Retinal pigment epithelial cell (primary cell): ENCODE measurements at regions not wholly inside any gene's neighbourhood (a gene's known extent, or its start where the extent isn't known, plus 50 kb on each side); places are given as distances from the start of the nearest gene placed in this dataset.

Source experiments
- DNase-seq: peaks from one replicate; pipeline ENCODE4 v3.0.0-alpha.2; 2010; ENCODE audit warnings: low read depth
- H3K4me3 ChIP-seq: 2 replicates; pipeline ENCODE4 v1.5.1; 2011; ENCODE audit warnings: mild to moderate bottlenecking, low read length, control low read depth, moderate library complexity
- TF ChIP-seq, protein P1 (sequence below): conservative IDR thresholded peaks from 2 replicates; pipeline ENCODE4 v1.5.1; 2011; ENCODE audit warnings: low read depth, low read length, control low read depth, inconsistent platforms

- TF ChIP-seq, protein P1, sequence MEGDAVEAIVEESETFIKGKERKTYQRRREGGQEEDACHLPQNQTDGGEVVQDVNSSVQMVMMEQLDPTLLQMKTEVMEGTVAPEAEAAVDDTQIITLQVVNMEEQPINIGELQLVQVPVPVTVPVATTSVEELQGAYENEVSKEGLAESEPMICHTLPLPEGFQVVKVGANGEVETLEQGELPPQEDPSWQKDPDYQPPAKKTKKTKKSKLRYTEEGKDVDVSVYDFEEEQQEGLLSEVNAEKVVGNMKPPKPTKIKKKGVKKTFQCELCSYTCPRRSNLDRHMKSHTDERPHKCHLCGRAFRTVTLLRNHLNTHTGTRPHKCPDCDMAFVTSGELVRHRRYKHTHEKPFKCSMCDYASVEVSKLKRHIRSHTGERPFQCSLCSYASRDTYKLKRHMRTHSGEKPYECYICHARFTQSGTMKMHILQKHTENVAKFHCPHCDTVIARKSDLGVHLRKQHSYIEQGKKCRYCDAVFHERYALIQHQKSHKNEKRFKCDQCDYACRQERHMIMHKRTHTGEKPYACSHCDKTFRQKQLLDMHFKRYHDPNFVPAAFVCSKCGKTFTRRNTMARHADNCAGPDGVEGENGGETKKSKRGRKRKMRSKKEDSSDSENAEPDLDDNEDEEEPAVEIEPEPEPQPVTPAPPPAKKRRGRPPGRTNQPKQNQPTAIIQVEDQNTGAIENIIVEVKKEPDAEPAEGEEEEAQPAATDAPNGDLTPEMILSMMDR, result no peak
- no peak for DNase-seq
- H3K4me3 ChIP-seq, result no peak overlapping the region
Observed at GRCh38 chr16:8247993-8248392, 342.3 kb downstream of the TMEM114 start.

GRCh38 chr16:8243981-8244380 is 346.3 kb downstream of the TMEM114 start:
- TF ChIP-seq, protein P1, result no peak
- H3K4me3 ChIP-seq, result no peak overlapping the region
- DNase-seq, result no peak

DNA sequence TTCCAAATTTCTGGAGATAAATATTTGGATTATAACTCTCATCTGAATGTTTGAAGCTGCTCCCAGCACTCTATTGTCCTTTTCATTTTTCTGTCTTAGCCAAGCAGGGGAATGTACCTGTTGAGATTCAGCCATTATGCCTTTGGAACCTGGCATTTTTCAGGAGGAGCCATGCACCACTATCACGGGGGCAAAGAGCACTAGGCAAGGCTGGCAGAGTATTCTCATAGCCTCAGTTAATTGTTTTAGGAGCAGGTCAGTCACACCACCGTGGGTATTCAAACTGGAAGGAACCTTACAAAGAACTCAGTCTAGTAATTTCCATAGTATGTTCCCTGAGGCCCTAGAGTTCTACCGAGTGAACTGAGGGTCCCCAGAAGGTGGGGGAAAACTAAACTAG is 348.9 kb downstream of the TMEM114 start:
- H3K4me3 ChIP-seq, result no peak overlapping the region
- DNase-seq, result no peak
- TF ChIP-seq, protein P1, result no peak

DNA sequence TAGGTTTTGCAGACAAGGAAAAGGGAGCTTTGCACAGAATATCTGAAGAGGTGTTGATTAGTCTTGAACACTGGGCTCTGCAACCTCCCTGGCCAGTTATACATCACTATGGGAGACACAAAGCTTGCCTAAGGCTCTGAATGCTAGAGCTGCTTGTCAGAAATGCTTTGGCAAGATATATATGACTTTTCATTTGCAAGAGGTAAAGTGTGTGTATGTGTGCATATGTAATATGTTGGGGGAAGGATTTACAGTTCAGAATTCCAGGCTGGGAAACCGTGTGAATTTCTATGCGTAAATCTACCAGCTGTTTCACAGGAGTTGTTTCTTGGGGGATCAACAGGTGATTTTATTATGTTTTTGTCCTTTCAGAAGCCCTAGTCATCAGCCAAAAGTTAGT is 350.9 kb downstream of the TMEM114 start:
- TF ChIP-seq, protein P1, result no peak
- no peak overlapping the region for H3K4me3 ChIP-seq
- DNase-seq, result no peak

DNA sequence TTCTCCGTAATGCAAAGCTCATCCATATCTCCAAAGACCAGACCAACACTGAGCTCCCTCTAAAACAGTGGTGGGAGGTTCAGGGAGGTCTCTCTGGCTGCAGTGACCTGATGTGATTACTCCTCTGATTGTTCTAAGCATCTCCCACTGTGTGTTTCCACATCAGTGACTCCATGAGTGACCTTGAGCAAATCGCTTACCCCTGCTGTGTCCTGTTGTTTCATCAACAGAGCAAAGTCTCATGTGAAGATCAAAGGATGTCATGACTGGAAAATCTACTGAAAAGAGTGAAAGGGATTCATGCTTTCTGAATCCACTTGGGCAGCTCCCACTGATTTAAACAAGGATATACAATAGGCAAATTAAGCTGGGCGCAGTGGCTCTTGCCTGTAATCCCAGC is 352.9 kb downstream of the TMEM114 start:
- DNase-seq, result no peak
- no peak overlapping the region for H3K4me3 ChIP-seq
- TF ChIP-seq, protein P1, result no peak

GRCh38 chr16:8236816-8237215 is 353.5 kb downstream of the TMEM114 start:
- H3K4me3 ChIP-seq, result no peak overlapping the region
- DNase-seq, result no peak
- TF ChIP-seq, protein P1, result no peak

GRCh38 chr16:8230497-8230896 is 359.8 kb downstream of the TMEM114 start:
- TF ChIP-seq, protein P1, result no peak
- DNase-seq, result no peak

More at GRCh38 chr16:8230497-8230896, 359.8 kb downstream of the TMEM114 start:
- H3K4me3 ChIP-seq, result no peak overlapping the region
